C4-2B (cell line): ENCODE measurements at regions not wholly inside any gene's neighbourhood (a gene's known extent, or its start where the extent isn't known, plus 50 kb on each side); places are given as distances from the start of the nearest gene placed in this dataset.

Source experiments
- CTCF ChIP-seq: fragments of 450-650 bp; conservative IDR thresholded peaks from 2 replicates; pipeline ENCODE4 v1.5.1; 2017; ENCODE audit warnings: mild to moderate bottlenecking
- ZFX ChIP-seq: fragments of 450-650 bp; IDR thresholded peaks from 2 replicates; pipeline ENCODE4 v1.6.1; 2017

GRCh38 chr9:113705928-113706519 lies 170.1 kb upstream of the ZNF618 start:
- no peak for TF ChIP-seq CTCF
- TF ChIP-seq ZFX, result no peak
